ENCODE measurements at regions not wholly inside any gene's neighbourhood (a gene's known extent, or its start where the extent isn't known, plus 50 kb on each side); places are given as distances from the start of the nearest gene placed in this dataset.
"Not testable (repeated sequence)": the region's sequence is repeated elsewhere in the genome, so short reads cannot be mapped to it uniquely, and the experiment has no call there.

- not testable (repeated sequence) for DNase-seq (ENCODE audit: low read depth)
Observed at GRCh38 chr7:113600428-113600827, 318.4 kb downstream of the PPP1R3A start.

DNA sequence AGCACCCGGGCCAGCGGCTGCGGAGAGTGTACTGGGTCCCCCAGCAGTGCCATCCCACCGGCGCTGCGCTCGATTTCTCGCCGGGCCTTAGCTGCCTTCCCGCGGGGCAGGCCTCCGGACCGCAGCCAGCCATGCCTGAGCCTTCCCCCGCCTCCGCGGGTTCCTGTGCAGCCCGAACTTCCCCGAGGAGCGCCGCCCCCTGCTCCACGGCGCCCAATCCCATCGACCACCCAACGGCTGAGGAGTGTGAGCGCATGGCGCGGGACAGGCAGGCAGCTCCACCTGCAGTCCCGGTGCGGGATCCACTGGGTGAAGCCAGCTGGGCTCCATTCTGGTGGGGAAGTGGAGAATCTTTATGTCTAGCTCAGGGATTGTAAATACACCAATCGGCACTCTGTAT, 325.4 kb downstream of the PPP1R3A start:
- DNase-seq (ENCODE audit: low read depth), result not testable (repeated sequence)

- DNase-seq (ENCODE audit: low read depth), result not testable (repeated sequence)
Observed at GRCh38 chr7:113592924-113593323, 325.9 kb downstream of the PPP1R3A start.

DNA sequence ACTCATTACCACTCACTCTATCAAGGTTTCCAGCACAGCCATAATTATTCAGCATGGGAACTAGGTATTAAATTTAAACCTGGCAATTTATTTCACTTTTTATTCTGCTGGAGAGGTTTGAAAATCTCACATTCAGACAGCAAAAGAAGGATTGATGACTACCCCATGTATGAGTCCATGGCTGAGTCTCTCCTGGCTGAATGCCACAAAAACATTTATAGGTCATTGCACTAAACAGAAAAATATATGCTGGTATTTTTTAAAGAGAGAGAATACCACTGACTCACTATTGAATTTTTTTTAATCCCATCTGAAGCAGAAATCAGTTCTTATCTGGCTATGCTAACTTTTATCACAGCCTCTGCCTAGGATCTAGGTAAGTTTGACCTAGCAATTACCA, 336.3 kb downstream of the PPP1R3A start:
- no peak for DNase-seq (ENCODE audit: low read depth)

GRCh38 chr7:113563257-113563656, 355.6 kb downstream of the PPP1R3A start:
- not testable (repeated sequence) for DNase-seq (ENCODE audit: low read depth)

- DNase-seq (ENCODE audit: low read depth), result no peak
Observed at GRCh38 chr7:113562801-113563200, 356.0 kb downstream of the PPP1R3A start.

DNA sequence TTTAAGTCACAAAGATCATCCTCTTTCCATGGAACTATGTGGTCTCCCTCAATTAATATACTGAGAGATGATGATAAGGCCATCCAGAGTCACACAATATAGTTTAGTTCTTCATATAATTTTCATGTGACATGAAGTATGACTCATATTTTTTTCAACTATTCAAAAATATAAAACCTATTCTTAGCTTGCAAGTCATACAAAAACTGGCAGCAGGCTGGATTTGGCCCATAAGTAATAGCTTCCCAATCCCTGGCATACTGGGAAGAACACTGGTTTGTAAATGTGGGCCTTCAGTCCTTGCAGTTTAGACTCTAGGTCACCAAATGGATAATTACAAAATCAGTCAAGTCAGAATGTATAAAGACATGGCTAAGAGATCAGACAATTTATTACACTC, 356.6 kb downstream of the PPP1R3A start:
- no peak for DNase-seq (ENCODE audit: low read depth)

GRCh38 chr7:113561446-113561845, 357.4 kb downstream of the PPP1R3A start:
- no peak for DNase-seq (ENCODE audit: low read depth)

DNA sequence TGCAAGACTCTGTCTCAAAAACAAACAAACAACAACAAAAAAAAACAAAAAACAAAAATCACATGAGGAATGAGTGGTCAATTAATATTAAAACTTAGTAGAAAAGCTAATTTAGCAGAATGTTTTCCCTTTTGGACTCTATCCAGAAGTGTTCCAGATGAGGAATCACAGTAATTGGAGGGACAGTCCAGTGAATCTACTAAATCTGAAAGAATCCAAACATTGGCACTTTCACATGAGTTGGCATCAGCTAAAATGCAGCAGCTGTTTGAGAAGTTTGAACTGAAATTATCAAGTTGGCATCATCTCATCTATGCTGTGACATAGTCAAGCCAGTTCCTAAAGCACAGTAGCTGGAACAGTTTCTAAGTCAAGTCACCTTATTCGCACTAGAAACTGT, 367.8 kb downstream of the PPP1R3A start:
- no peak for DNase-seq (ENCODE audit: low read depth)

DNA sequence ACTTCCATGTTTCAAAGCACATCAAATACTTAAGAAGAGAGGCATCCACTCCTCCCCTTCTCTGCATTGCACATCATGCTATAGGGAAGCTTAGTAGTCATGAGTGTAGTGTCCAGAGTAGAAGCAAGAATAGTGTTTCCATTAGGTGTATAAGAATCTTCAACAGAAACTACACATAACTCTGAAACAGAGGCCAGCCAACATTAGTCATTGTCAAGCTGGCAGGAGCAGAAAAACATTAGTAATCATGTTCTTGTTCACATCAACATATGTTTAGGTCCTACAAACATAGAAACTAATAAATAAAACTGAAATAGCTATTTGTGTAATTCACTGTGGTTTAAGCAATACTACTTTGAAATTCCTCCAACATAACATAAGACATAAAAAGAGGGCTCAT, 370.2 kb downstream of the PPP1R3A start:
- no peak for DNase-seq (ENCODE audit: low read depth)

GRCh38 chr7:113548137-113548536, 370.7 kb downstream of the PPP1R3A start:
- no peak for DNase-seq (ENCODE audit: low read depth)

GRCh38 chr7:113521468-113521867, 397.3 kb downstream of the PPP1R3A start:
- no peak for DNase-seq (ENCODE audit: low read depth)

DNA sequence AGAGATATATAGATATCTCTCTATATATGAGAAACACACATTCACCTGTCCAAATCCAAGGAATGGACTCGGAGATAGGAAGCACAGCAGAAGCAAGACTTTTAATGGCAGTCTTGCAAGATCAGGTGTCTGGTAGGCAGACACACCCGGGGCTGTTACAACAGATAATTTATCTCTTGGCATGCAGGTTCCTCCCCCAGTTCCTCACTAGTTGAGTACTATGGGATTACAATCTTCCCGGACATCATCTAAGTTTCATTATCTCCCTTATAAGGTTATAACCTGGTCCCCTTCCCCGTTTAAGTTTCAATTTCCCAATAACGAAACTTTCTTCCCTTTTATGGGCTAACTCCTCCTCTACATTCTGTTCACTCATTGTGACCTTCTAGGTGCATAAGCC, 399.3 kb downstream of the PPP1R3A start:
- DNase-seq (ENCODE audit: low read depth), result no peak

DNA sequence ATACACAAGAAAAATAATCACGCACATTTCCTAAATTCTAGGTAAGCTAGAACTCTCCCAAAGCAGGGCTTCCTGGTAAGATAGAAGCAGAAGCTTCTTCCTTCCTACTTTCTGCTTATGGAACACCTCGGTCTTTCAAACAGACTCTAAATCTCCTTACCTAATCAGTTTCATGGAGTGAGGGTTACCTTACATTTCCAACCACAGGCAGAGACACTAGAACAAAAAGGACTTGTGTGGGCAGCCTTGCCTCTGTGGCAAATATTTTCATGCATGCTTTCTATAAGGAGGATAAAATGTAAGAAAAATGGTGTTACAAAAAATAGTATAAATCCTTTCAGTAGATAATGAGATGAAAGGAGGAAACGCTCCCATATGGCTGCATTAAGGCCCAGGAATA, 386.3 kb upstream of the SMIM30 start:
- no peak for DNase-seq (ENCODE audit: low read depth)

DNA sequence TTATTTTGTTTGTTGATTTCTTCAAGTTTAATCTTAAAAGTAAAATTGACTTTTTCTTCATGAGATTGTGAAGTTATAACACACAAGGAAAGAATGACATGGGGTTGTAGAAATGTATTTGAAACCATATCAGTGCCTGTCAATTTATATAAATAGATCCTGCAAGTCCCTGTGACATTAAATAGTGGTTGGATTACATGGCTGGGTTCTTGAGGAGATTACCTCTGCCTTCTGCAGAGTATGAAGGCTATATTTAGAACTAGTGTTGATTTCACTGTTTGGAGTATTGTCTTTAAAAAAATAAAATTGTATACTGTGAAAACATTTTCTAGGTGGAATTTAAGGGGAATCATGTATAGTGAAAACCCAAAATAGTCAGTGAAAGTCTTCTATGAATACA, 385.8 kb upstream of the SMIM30 start:
- DNase-seq (ENCODE audit: low read depth), result no peak

GRCh38 chr7:113496586-113496985, 378.2 kb upstream of the SMIM30 start:
- DNase-seq (ENCODE audit: low read depth), result not testable (repeated sequence)

DNA sequence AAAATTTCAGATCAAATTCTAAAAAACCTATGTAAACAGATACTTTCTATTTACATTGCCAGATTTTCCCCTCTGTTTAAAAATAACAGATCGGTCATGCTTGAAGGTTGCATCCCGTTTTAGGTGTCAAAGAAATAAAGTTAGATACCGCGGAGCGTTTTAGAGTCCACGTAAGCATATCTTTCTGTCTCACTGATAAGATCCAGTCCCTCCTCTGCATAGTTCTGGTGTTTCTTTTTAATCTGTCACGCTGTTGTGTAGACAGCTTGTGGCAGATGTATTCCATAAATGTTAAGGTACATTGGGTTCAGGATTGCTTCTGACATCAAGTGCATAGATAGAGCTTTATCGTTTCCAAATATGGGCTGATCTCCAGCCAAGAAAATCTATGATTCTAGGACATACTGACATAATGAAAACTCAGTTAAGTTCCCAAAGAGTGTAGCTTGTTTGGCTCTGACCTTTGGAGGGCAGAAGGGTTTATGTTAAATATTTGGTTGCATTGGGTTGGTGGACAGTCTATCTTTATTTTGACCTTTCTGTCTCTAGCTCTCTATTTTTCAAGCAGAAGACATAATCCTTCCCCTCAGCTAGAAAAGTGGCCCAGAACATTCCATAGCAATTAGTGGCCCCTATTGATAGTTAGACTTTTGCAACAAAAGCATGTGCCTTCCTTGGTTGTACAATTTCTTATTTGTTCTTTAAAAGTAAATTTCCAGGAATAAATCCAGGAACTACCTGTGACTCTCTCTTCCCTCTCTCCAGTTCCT, 376.6 kb upstream of the SMIM30 start:
- DNase-seq (ENCODE audit: low read depth), result not testable (repeated sequence)

DNA sequence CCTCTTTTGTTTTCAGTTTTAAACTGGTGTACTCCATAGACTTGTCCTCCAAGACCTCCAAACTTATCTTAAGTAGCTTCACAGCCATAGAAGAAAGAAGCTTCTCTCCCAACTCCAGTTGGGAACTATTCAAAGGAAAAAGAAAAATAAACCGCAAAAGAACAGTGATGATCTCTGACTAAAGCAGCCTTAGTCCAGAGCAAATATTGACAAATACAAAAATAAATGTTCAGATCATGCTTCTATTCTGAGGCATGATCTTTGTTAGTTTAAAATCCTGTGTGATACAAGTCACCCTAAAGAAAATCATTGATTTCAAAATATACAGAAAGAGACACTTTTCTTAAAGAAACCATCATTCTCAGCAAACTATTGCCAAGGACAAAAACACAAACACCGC, 373.0 kb upstream of the SMIM30 start:
- DNase-seq (ENCODE audit: low read depth), result no peak

- no peak for DNase-seq (ENCODE audit: low read depth)
Observed at GRCh38 chr7:113487925-113488731, 369.8 kb upstream of the SMIM30 start.

DNA sequence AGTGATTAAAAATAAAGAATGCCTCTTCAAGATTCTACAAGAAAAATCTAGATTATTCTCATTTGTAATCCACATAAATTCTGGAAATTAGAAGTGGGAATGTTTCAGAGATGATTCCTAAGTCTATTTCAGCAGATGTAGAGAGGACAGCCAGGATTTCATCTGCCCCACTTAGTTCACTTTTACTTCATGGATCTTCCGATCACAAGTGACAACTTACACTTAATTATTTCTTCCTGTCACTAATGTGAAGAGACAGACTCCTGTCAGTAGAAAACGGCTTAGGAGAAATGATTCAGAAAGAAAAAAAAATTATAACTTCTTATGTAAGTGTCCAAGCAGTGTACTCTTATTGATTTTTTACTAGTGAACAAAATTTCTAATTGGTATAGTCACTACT, 368.2 kb upstream of the SMIM30 start:
- DNase-seq (ENCODE audit: low read depth), result no peak

- DNase-seq (ENCODE audit: low read depth), result no peak
Observed at GRCh38 chr7:113483657-113484056, 365.3 kb upstream of the SMIM30 start.

GRCh38 chr7:113480537-113480936, 362.2 kb upstream of the SMIM30 start:
- no peak for DNase-seq (ENCODE audit: low read depth)

GRCh38 chr7:113464096-113464855, 345.9 kb upstream of the SMIM30 start:
- no peak for DNase-seq (ENCODE audit: low read depth)

All from activated gamma-delta T cell treated with anti-CD3 and anti-CD28 coated beads, Interleukin-2, amount 50 U/mL, for 16 hours (primary cell).